Adrenal gland (tissue), 5 donors: ENCODE measurements at regions not wholly inside any gene's neighbourhood (a gene's known extent, or its start where the extent isn't known, plus 50 kb on each side); places are given as distances from the start of the nearest gene placed in this dataset.

ENCODE experiments used
- CTCF ChIP-seq, 6 experiments: fragments of 450-650 bp in 4 of 6; fragments of 200-600 bp in 2 of 6; sonication (generic) in 1 of 6; IDR thresholded peaks; 1 replicate in 5 of 6; 2 replicates in 1 of 6; pipeline versions ENCODE4 v1.5.1 to v1.8.0; 2016 to 2021; ENCODE audit warnings: antibody characterized with exemption in 6 of 6, mild to moderate bottlenecking in 2 of 6, moderate library complexity in 1 of 6
- POLR2A ChIP-seq, 2 donors: fragments of 450-650 bp; IDR thresholded peaks; one replicate each; pipeline ENCODE4 v1.6.1; 2017; ENCODE audit warnings: antibody characterized with exemption in 2 of 2, mild to moderate bottlenecking in 2 of 2, moderate library complexity in 1 of 2
- donor health status: DM: no; HTN: no; CAD: no.

GRCh38 chrX:25527156-25527555, 511.4 kb upstream of the ARX start:
- TF ChIP-seq CTCF (IDR thresholded peaks at IDR 0.05) (no peak), POLR2A (IDR thresholded peaks at IDR 0.05) (no peak)
